Caki2 (cell line): ENCODE measurements at regions not wholly inside any gene's neighbourhood (a gene's known extent, or its start where the extent isn't known, plus 50 kb on each side); places are given as distances from the start of the nearest gene placed in this dataset.
A peak's percentile ranks its signal among the peaks of the same experiment; 100 is the strongest.

Experiments
- DNase-seq: peaks from one replicate; pipeline ENCODE4 v3.0.0-alpha.2; 2015; ENCODE audit warnings: low read depth
- in situ Hi-C: cut with HindIII; loops from 2 replicates; pipeline ENCODE4 v1.10.0; 2016; ENCODE audit warnings: low sequenced_read_pairs, low pct_unique_long_range_greater_than_20kb, mixed read lengths

DNA sequence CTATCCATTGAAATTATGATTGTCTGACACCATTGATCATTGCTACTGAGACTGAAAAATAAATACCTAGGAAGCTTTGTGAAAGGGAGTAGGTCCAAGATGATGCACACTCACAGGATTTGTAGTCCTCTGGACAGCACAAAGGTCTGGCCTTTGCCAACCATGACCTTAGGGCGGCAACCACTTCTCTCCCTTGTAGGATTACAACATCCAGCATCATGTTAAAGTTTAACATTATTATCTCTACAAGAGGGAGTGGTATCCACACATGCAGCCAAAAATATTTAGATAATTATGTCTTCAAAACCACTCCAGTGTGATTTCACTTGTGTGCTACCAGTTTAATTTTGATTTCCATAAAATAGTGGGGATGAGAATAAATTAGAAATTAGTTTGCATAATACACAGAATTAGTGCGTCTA, 51.1 kb upstream of the NHSL1 start:
- in situ Hi-C loops = no loop called here
- peak; percentile 12 for DNase-seq

DNA sequence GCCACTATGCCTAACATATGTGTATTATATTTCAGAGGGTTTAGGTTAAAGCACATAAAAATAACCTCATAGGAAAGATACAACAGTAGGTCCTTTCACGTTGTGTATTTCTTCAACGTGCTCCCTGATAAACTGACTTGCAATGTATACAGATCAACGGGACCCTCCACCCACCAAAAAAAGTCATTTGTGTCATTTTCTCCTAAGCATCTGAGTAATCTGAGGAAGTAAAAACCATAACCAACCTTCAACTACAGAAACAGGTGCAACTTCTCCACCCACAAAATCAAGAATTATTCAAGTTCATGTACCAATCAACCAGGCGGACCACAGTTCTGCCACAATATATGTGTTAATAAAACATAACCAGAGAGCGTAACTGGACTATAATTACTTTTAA, 54.9 kb upstream of the NHSL1 start:
- in situ Hi-C loops = no loop called here
- no peak for DNase-seq

DNA sequence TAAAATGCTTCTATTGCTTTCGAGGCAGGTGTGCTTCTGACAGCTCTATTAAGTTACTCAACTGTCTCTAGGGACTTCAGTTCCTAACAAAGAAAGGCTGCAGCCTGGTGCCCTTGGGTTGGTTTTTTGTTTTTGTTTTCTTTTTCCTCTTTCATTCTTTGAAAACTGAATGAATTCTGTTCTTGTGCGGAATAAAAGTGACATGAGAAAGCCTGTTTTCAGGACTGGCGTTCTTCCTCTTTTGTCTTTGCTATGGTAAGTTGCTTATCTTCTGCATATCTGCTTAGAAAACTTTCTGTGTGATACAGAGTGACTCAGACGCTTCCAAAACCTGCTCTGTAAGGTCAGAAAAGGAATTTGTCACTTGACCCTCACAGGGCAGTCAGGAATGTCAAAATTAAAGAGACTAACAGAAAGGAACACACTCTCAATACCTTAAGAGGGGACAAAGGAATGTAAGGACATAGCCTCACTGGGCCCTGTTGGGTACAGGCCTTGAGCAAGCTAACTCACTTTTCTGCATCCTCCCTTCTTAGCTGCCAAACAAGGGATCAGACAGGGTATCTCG, 56.2 kb upstream of the NHSL1 start:
- DNase-seq = peak; percentile 34

DNA sequence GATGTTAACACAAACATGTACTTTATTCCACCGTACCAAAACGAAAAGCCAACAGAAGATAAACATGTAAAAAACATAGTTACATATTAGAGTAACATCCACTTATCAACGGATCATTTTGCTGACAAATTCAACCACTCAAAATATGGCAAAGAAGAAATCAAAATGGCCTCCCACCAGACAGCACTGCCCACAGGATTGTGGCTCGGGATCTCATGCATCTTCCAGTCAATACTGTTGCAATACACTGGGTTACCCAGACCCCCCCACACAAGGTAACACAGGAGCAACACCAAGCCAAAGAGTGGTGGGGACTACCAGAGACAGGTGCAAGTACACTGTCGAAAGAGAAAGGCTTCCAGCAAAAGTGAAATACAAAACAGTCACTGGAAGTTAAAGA, 57.9 kb upstream of the NHSL1 start:
- DNase-seq = no peak
- in situ Hi-C loops = no loop called here

More for the DNA sequence above, 56.2 kb upstream of the NHSL1 start:
- in situ Hi-C loops = no loop called here

GRCh38 chr6:138559143-138559542, 59.8 kb upstream of the NHSL1 start:
- in situ Hi-C loops = no loop called here

DNA sequence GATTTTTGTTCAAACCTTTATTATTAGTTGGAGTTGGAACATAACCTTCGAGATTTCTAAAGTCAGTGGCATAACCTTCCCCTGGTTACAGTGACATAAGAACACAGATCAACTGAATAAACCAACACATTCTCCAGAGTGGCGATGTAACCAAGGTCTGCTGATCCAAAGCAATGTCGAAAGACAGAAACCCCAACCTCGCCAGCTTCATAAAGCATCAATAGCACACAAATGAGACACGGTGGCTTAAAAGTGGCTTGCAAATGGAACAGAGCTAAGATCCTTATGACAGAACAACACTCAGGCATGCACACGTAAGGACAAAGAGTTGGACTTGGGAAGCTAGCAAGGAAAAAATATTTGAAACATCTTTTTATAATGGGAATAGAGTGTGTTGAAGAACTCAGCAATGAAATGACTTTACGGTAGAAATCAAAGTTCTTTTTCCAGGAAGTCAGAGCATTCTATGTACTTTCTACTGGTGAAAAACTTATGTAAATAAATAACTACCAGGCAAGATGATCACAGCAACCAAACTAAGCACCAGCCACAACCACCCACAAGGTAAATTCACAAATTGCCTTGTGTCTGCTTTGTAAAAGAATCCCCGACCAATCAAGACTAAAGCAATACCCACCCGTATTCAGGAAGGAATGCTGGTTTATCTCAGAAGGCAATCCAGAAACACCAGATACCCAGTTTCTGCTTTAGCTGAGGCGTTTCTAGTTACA, 61.0 kb upstream of the NHSL1 start:
- in situ Hi-C loops = no loop called here
- DNase-seq = no peak

More at GRCh38 chr6:138559143-138559542, 59.8 kb upstream of the NHSL1 start:
- DNase-seq = no peak

DNA sequence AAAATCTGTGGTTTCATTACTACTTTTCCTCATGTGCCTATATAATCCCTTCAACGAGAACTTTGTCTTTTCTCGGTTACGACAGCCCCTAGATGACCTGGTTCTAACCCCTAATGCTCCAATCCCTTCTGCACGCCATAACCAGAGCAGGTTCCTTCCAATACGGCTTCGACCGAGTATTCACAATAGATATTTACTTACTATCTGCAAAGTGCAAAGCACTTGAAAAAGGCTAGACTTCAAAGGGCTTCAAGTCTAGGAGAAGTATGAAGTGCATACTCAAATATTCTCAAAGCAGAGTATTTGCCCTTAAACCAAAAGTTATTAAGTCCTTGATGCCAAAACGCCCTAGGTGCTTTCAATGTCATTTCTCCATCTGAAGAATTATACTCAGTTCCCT, 63.4 kb upstream of the NHSL1 start:
- in situ Hi-C loops = no loop called here
- no peak for DNase-seq

DNA sequence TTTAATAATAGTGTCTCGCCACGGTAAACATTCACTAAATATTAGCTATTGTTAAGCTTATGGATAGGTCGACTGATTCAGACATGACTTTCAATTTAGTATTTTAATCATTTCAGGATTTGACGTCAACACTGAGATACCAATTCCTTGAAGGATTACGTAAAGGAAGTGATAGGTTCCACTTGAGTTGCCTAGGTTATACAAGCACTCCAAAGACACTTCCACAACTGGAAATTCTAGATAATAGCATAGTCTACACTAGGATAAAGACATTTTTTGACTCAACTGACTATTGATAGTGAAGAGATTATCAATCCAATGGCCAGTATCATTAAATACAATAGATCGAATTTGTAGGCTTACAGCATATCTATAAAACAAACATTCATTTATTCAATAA, 63.9 kb upstream of the NHSL1 start:
- DNase-seq = no peak
- in situ Hi-C loops = no loop called here

GRCh38 chr6:138563650-138564049, 64.4 kb upstream of the NHSL1 start:
- in situ Hi-C loops = no loop called here
- DNase-seq = no peak

DNA sequence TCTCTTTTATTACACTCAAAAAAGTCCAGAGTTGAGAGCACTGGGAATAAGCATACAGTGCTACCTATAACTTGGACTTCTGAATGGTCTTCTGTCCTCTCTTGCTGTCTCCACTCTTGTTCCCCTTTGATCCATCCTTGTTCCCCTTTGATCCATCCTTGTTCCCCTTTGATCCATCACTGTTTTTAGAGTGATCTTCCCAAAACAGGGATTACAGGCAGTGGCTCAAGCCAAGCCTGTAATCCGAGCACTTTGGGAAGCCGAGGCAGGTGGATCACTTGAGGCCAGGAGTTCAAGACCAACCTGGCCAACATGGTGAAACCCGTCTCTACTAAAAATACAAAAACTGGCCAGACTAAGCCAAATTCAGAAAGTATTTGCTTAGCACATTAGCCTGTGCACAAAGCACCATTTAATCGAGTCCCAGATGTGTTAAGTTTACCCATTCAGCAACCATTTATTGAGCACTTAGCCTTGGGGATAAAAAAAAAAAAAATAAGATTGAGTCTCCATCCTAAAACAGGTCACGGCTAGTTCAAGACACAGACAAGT, 65.0 kb upstream of the NHSL1 start:
- in situ Hi-C loops = no loop called here
- DNase-seq = no peak

- no peak for DNase-seq
- in situ Hi-C loops = no loop called here
These were observed 67.8 kb upstream of the NHSL1 start for GRCh38 chr6:138567052-138567451.

DNA sequence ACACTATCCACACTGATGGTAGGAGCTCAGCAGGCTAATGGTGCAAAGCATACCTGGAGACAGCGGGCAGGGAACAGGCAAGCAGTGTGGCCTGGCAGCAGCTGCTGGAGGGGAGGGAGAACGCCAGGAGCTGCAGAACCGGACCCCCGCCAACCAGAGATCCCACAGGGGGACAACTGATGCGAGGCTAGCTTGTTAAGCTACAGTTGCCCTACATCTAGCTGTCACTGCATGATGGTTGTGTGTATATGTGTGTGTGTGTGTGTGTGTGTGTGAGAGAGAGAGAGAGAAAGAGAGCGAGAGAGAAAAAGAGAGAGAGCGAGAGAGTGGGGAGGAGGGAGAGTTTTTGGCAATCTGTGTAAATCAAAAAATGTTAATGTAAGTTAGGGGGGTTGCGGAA, 69.7 kb upstream of the NHSL1 start:
- in situ Hi-C loops = no loop called here
- DNase-seq = no peak

GRCh38 chr6:138569554-138569953, 70.3 kb upstream of the NHSL1 start:
- in situ Hi-C loops = no loop called here
- no peak for DNase-seq

DNA sequence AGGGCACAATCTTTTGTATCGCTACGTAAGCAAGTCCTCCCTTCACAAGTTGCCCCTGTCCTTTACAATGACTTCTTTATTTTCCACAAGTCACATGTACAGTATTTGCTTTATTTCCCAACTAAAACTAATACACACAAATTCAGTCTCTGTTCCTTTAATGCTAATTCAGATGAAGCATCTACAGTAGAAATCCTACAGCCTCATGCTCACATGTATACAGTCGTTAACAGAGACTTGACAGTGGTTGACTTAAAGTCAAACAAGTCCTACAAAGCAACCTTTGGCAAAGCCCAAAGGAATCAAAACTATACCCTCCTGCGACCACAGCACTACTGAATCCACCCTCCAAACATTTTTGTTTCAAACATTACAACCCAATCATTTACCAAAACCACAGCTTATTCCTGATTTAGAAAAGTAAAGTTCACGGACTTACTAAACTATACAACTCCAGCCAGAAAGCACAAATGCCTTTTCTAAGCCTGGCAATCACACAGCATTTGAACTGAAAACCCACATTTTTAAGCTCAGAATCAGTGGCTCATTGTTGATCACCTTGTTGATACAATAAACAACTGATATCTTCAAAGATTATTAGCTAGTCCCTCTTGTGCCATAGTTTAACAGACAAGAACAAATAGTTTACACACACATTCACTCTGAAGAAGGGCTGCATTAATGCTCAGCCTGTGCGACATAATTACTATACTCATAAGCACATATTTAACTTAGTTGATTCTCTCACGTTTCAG, 70.9 kb upstream of the NHSL1 start:
- no peak for DNase-seq
- in situ Hi-C loops = no loop called here

DNA sequence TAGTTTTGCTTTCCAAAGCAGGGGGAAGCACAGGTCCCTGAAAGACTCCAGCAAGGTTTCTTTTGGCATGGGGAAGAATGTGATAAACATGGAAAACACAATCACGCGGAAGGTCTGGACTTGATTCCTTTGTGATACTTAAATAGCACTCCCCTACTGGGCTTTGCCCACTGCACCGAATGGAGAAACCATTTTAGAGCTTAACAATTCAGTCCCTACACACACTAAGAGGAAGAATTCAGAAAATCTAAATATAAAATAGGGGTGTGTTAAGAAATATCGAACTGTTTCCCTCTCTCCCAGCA, 71.4 kb upstream of the NHSL1 start:
- DNase-seq = no peak
- in situ Hi-C loops = no loop called here

- in situ Hi-C loops = no loop called here
- DNase-seq = no peak
These were observed 71.9 kb upstream of the NHSL1 start for GRCh38 chr6:138571181-138571580.

GRCh38 chr6:138571585-138572166, 72.4 kb upstream of the NHSL1 start:
- in situ Hi-C loops = no loop called here
- no peak for DNase-seq

- DNase-seq = no peak
- in situ Hi-C loops = no loop called here
These were observed 73.0 kb upstream of the NHSL1 start for GRCh38 chr6:138572167-138572875.

GRCh38 chr6:138572885-138573284, 73.6 kb upstream of the NHSL1 start:
- no peak for DNase-seq
- in situ Hi-C loops = no loop called here
